ENCODE measurements at regions not wholly inside any gene's neighbourhood (a gene's known extent, or its start where the extent isn't known, plus 50 kb on each side); places are given as distances from the start of the nearest gene placed in this dataset.

GRCh38 chr3:7875925-7876324 lies 625.7 kb upstream of the LMCD1 start:
- TF ChIP-seq CTCF (conservative IDR thresholded peaks at IDR 0.05; ENCODE audit: low read length), result no peak
- no peak for TF ChIP-seq EZH2phosphoT487 (IDR thresholded peaks at IDR 0.05; ENCODE audit: borderline replicate concordance, low read depth, low read length)

All from OCI-LY7 (cell line).